Caco-2 (cell line): ENCODE measurements at regions not wholly inside any gene's neighbourhood (a gene's known extent, or its start where the extent isn't known, plus 50 kb on each side); places are given as distances from the start of the nearest gene placed in this dataset.

Experiments
- BruUV-seq: library from RNA; stranded (reverse); fragments of 400-500 nt; replicated peaks from 2 replicates; lab custom pipeline; 2021; lab: Mats Ljungman, UMichigan
- CTCF ChIA-PET: fragments of 300-600 bp; sonication (Branson Sonifier 250); formaldehyde crosslinking; loops from one replicate; lab custom pipeline; 2022; ENCODE audit warnings: antibody characterized with exemption; lab: Charles Lee
- POLR2A ChIA-PET: fragments of 300-600 bp; sonication (Branson Sonifier 250); formaldehyde crosslinking; loops from one replicate; lab custom pipeline; 2022; ENCODE audit warnings: antibody characterized with exemption; lab: Charles Lee
- DNase-seq, 2 experiments: peaks; one replicate each; pipeline versions ENCODE4 v3.0.0 to v3.0.0-alpha.2; 2020 to 2022
- H3K27me3 ChIP-seq: replicated peaks from 2 replicates; pipeline ENCODE4 v1.6.0; 2011; ENCODE audit warnings: low read length; ENCODE audit not compliant: control insufficient read depth, insufficient read depth
- H3K36me3 ChIP-seq: 2 replicates; pipeline ENCODE4 v1.5.1; 2011; ENCODE audit warnings: low read length; ENCODE audit not compliant: control insufficient read depth, insufficient read depth
- H3K4me1 ChIP-seq: fragments of 250-450 bp; sonication (Bioruptor Pico); 2 replicates; pipeline ENCODE4 v1.5.1; 2020; ENCODE audit warnings: mild to moderate bottlenecking
- H3K4me3 ChIP-seq: 2 replicates; pipeline ENCODE4 v1.5.1; 2011; ENCODE audit warnings: low read depth, mild to moderate bottlenecking, control low read depth, low read length
- H3K9me3 ChIP-seq: fragments of 250-450 bp; sonication (Bioruptor Pico); 2 replicates; pipeline ENCODE4 v1.5.1; 2020; ENCODE audit warnings: mild to moderate bottlenecking, moderate library complexity
- H3K27ac Mint-ChIP-seq: one replicate; pipeline ENCODE4 v1.8.0; 2022; ENCODE audit warnings: mixed read lengths; ENCODE audit not compliant: unreplicated experiment
- H3K27me3 Mint-ChIP-seq: one replicate; pipeline ENCODE4 v1.8.0; 2022; ENCODE audit warnings: mixed read lengths; ENCODE audit not compliant: insufficient read depth, unreplicated experiment
- H3K36me3 Mint-ChIP-seq: one replicate; pipeline ENCODE4 v1.8.0; 2022; ENCODE audit warnings: mild to moderate bottlenecking, mixed read lengths; ENCODE audit not compliant: insufficient read depth, unreplicated experiment
- H3K4me1 Mint-ChIP-seq: one replicate; pipeline ENCODE4 v1.8.0; 2022; ENCODE audit warnings: low read depth, mixed read lengths; ENCODE audit not compliant: unreplicated experiment
- H3K4me3 Mint-ChIP-seq: one replicate; pipeline ENCODE4 v1.8.0; 2022; ENCODE audit warnings: mild to moderate bottlenecking, moderate library complexity, mixed read lengths; ENCODE audit not compliant: unreplicated experiment
- H3K9me3 Mint-ChIP-seq: one replicate; pipeline ENCODE4 v1.8.0; 2022; ENCODE audit warnings: mixed read lengths; ENCODE audit not compliant: unreplicated experiment
- intact Hi-C: fragments of 100-400 bp; cut with micrococcal nuclease; formaldehyde crosslinking; loops from one replicate; pipeline ENCODE4 v1.10.0; 2022; ENCODE audit not compliant: unreplicated experiment
- TF ChIP-seq, protein P1 (sequence below), 2 experiments: fragments of 200-600 bp in 1 of 2; IDR thresholded peaks; 1 replicate in 1 of 2; 2 replicates in 1 of 2; pipeline versions ENCODE4 v1.5.1 to v1.8.0; 2011 to 2022; ENCODE audit warnings: antibody characterized with exemption in 1 of 2, control low read depth in 1 of 2, inconsistent platforms in 1 of 2, low read depth in 1 of 2, low read length in 1 of 2, mild to moderate bottlenecking in 1 of 2, moderate library complexity in 1 of 2; ENCODE audit not compliant: insufficient read depth in 1 of 2, severe bottlenecking in 1 of 2, unreplicated experiment in 1 of 2

DNA sequence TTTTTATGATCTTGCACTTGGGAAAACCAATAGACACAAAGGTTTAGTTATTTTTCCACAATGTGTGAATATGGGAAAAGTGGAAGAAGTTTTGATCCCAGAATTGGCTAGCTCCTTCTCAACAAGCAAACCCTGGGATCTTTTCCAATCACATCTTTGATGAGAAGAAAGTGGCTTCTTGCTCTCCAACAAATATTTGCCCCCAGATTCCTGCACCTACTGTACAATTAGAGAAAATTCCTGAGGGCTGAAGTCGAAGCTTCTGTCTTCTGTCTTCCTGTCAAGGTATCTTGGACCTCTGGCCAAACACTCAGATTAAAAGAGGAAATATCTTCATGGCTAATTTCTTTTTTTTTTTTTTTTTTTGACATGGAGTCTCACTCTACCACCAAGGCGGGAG, 113.1 kb upstream of the SLC45A1 start:
- CTCF ChIA-PET = interaction anchor here (0.7 to 1.4 kb wide), 3 partner anchors 19 to 109 kb away, joined by 5 to 8 read pairs (median 6); no protein-coding TSS in a partner anchor
- peak overlapping the region; percentile 61 for H3K27ac Mint-ChIP-seq
- intact Hi-C loops = no loop called here

DNA sequence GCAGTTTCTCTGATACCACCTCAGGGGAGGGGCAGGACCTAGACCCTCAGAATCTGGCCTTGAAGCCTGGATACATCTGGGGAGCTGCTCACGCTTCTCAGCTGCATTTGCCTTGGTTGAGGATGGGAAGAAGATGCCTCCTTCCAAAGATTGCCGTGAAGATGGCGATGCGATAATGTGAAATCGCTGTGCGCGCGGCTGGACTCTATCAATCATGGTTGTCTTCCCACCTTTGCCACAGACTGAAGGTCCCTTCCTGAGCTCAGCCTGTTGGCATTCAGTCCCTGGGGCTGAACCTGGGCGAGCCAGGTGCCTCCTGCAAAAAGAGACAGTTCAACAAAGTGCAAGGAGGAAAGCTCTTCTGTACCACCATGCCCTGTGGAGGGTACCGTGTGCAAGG, 114.4 kb upstream of the SLC45A1 start:
- Histone ChIP-seq H3K4me1 (peaks cover 49% of the 10 kb centered on the region), H3K36me3 (no peaks in the 10 kb centered on the region), H3K9me3 (no peaks in the 10 kb centered on the region), H3K4me3 (no peak overlapping the region), H3K27me3 (no peaks in the 10 kb centered on the region)
- Mint-ChIP-seq H3K9me3 (no peaks in the 10 kb centered on the region), H3K27me3 (no peaks in the 10 kb centered on the region), H3K4me1 (peaks cover 30% of the 10 kb centered on the region), H3K36me3 (no peaks in the 10 kb centered on the region), H3K4me3 (no peak overlapping the region), H3K27ac (no peak overlapping the region)
- intact Hi-C loops = no loop called here
- ChIA-PET POLR2A (no interaction called here), CTCF (no interaction called here)
- DNase-seq = no peak
- TF ChIP-seq, protein P1, sequence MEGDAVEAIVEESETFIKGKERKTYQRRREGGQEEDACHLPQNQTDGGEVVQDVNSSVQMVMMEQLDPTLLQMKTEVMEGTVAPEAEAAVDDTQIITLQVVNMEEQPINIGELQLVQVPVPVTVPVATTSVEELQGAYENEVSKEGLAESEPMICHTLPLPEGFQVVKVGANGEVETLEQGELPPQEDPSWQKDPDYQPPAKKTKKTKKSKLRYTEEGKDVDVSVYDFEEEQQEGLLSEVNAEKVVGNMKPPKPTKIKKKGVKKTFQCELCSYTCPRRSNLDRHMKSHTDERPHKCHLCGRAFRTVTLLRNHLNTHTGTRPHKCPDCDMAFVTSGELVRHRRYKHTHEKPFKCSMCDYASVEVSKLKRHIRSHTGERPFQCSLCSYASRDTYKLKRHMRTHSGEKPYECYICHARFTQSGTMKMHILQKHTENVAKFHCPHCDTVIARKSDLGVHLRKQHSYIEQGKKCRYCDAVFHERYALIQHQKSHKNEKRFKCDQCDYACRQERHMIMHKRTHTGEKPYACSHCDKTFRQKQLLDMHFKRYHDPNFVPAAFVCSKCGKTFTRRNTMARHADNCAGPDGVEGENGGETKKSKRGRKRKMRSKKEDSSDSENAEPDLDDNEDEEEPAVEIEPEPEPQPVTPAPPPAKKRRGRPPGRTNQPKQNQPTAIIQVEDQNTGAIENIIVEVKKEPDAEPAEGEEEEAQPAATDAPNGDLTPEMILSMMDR (IDR thresholded peaks at IDR 0.05; ENCODE audit: insufficient read depth in 1 of 2, low read depth in 1 of 2, low read length in 1 of 2, severe bottlenecking in 1 of 2, unreplicated experiment in 1 of 2) = no peak
- BruUV-seq = no TSS peak

More for the DNA sequence above, 113.1 kb upstream of the SLC45A1 start:
- no peak for DNase-seq
- H3K9me3 ChIP-seq = no peaks in the 10 kb centered on the region
- no peak overlapping the region for H3K4me3 ChIP-seq
- H3K36me3 Mint-ChIP-seq = no peaks in the 10 kb centered on the region
- H3K4me1 Mint-ChIP-seq = peaks cover 23% of the 10 kb centered on the region
- no peaks in the 10 kb centered on the region for H3K27me3 ChIP-seq
- no TSS peak for BruUV-seq
- no peaks in the 10 kb centered on the region for H3K27me3 Mint-ChIP-seq
- TF ChIP-seq, protein P1 (IDR thresholded peaks at IDR 0.05; ENCODE audit: insufficient read depth in 1 of 2, low read depth in 1 of 2, low read length in 1 of 2, severe bottlenecking in 1 of 2, unreplicated experiment in 1 of 2) = no peak
- no peaks in the 10 kb centered on the region for H3K36me3 ChIP-seq
- peaks cover 48% of the 10 kb centered on the region for H3K4me1 ChIP-seq
- POLR2A ChIA-PET = interaction anchor here (0.7 kb wide), 1 partner anchor 200 kb away, joined by 11 read pairs; no protein-coding TSS in a partner anchor
- no peak overlapping the region for H3K4me3 Mint-ChIP-seq
- H3K9me3 Mint-ChIP-seq = no peaks in the 10 kb centered on the region

DNA sequence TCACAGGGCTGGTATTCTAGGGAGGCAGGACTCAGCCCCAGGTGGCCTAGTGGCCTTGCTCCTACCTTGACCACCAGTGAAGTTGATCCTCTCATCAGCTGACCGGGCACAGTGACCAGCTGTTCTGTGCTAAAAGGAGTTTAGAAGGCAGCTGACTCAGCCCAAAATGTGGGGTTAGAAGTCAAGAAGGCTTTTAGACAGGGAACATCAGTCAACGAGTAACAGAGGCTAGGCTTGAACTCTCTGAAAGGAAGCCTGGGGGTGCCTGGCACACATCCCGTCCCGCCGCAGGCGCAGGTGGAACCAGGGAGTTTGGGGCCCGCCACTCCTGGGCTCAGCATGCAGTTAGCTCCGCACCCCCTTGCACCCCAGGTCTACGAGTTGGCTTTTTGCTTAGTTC, 114.9 kb upstream of the SLC45A1 start:
- intact Hi-C loops = no loop called here
- BruUV-seq = no TSS peak
- no peak overlapping the region for H3K4me3 Mint-ChIP-seq
- no peak overlapping the region for H3K4me3 ChIP-seq
- POLR2A ChIA-PET = interaction anchor here (0.6 kb wide), 1 partner anchor 75 kb away, joined by 8 read pairs; no protein-coding TSS in a partner anchor
- H3K9me3 Mint-ChIP-seq = no peaks in the 10 kb centered on the region
- no peaks in the 10 kb centered on the region for H3K27me3 ChIP-seq
- CTCF ChIA-PET = no interaction called here
- TF ChIP-seq, protein P1 (IDR thresholded peaks at IDR 0.05; ENCODE audit: insufficient read depth in 1 of 2, low read depth in 1 of 2, low read length in 1 of 2, severe bottlenecking in 1 of 2, unreplicated experiment in 1 of 2) = no peak
- no peaks in the 10 kb centered on the region for H3K9me3 ChIP-seq
- peaks cover 33% of the 10 kb centered on the region for H3K4me1 Mint-ChIP-seq
- no peak for DNase-seq
- peaks cover 54% of the 10 kb centered on the region for H3K4me1 ChIP-seq
- no peaks in the 10 kb centered on the region for H3K36me3 ChIP-seq
- no peaks in the 10 kb centered on the region for H3K27me3 Mint-ChIP-seq
- no peak overlapping the region for H3K27ac Mint-ChIP-seq
- no peaks in the 10 kb centered on the region for H3K36me3 Mint-ChIP-seq
